Chondrocyte (in vitro differentiated cells): ENCODE measurements at regions not wholly inside any gene's neighbourhood (a gene's known extent, or its start where the extent isn't known, plus 50 kb on each side); places are given as distances from the start of the nearest gene placed in this dataset.

Experiments used
- DNase-seq: peaks from one replicate; pipeline ENCODE4 v3.0.0; 2021; ENCODE audit warnings: mixed read lengths, low spot score
- H3K27ac Mint-ChIP-seq: one replicate; pipeline ENCODE4 v1.8.0; 2021; ENCODE audit warnings: mild to moderate bottlenecking, moderate library complexity, mixed read lengths; ENCODE audit not compliant: unreplicated experiment
- H3K27me3 Mint-ChIP-seq: 2 replicates; pipeline ENCODE4 v1.8.0; 2021; ENCODE audit warnings: low read depth, mixed read lengths
- H3K36me3 Mint-ChIP-seq: 2 replicates; pipeline ENCODE4 v1.8.0; 2021; ENCODE audit warnings: low read depth, mixed read lengths
- H3K4me1 Mint-ChIP-seq: 2 replicates; pipeline ENCODE4 v1.8.0; 2021; ENCODE audit warnings: low read depth, mild to moderate bottlenecking, mixed read lengths
- H3K4me3 Mint-ChIP-seq: one replicate; pipeline ENCODE4 v1.8.0; 2021; ENCODE audit warnings: mild to moderate bottlenecking, moderate library complexity, mixed read lengths; ENCODE audit not compliant: unreplicated experiment
- H3K9me3 Mint-ChIP-seq: 2 replicates; pipeline ENCODE4 v1.8.0; 2021; ENCODE audit warnings: low read depth, mixed read lengths
- TF ChIP-seq, protein P1 (sequence below): fragments of 200-600 bp; sonication (generic); IDR thresholded peaks from 2 replicates; pipeline ENCODE4 v1.5.0; 2021; ENCODE audit warnings: antibody characterized with exemption, mild to moderate bottlenecking, moderate library complexity

DNA sequence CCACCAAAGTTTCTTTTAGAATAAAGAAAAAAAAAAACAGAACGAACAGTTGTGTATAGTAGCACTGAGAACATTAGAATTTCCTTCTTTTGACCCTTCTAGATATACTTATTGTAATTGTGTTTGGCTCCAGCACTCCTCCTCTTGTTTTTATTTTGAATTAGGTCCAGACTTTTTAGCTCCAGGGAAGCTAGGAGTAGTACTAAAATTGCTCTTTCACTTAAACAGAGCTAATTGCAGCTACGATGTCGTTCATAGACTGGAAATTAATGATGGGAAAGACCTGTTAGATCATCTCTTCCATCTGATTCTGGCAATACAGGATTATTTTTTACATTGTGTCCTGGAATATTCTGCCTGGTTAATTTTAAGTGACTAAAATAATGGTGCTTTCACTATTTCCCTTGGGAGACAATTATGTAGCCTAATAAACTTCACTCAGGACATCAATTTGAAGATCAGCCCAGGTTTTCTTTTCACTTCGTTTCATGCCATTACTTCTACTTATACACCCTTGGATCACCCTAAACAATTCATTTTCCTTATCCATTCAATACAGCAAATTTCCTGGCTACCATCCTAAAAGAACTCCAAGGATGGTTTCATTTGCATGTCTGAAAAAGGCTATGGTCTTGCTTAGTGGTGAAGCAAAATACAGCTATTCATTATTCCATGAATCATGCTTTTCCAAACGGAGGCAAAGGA, 480.8 kb upstream of the TECRL start:
- Mint-ChIP-seq H3K27ac (no peak overlapping the region), H3K36me3 (no peaks in the 10 kb centered on the region), H3K4me3 (no peak overlapping the region), H3K4me1 (no peaks in the 10 kb centered on the region), H3K9me3 (no peaks in the 10 kb centered on the region), H3K27me3 (peaks cover 8% of the 10 kb centered on the region)
- TF ChIP-seq, protein P1, sequence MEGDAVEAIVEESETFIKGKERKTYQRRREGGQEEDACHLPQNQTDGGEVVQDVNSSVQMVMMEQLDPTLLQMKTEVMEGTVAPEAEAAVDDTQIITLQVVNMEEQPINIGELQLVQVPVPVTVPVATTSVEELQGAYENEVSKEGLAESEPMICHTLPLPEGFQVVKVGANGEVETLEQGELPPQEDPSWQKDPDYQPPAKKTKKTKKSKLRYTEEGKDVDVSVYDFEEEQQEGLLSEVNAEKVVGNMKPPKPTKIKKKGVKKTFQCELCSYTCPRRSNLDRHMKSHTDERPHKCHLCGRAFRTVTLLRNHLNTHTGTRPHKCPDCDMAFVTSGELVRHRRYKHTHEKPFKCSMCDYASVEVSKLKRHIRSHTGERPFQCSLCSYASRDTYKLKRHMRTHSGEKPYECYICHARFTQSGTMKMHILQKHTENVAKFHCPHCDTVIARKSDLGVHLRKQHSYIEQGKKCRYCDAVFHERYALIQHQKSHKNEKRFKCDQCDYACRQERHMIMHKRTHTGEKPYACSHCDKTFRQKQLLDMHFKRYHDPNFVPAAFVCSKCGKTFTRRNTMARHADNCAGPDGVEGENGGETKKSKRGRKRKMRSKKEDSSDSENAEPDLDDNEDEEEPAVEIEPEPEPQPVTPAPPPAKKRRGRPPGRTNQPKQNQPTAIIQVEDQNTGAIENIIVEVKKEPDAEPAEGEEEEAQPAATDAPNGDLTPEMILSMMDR = no peak
- DNase-seq = no peak

DNA sequence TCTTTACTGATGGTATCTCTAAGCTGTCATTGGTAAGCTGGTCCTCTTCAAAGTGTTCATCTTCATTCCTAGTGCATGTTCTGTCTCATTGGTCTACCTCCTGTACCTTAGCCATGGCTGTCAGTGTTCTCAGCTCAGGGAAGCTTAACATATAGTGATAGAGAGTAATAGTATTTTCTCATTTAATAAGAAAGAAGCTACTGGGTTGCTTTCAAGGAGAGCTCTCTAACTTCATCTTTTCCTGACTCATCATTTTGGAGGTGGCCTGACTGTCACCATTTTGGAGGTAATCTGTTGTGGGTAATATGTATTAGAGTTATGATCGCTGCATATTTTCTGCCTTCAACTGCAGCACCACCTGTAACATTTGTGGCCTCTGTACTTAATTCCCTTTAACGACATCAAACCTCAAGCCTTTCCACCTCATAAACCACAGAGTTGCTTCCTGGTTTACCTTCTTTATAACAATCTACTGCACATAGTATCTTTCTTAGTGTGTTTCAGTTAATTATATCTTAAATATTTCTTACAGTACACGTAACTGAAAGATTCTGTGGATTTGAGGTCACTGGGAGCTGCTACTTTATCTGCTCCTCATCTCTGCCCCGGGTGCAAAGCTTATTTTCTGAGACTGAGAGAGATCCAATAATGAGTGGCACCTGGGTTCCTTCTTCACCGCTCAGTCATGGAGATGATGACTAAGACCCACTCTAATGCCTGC, 474.0 kb upstream of the TECRL start:
- Mint-ChIP-seq H3K27ac (no peak overlapping the region), H3K36me3 (no peaks in the 10 kb centered on the region), H3K4me1 (no peaks in the 10 kb centered on the region), H3K27me3 (peaks cover 3% of the 10 kb centered on the region), H3K4me3 (no peak overlapping the region), H3K9me3 (no peaks in the 10 kb centered on the region)
- TF ChIP-seq, protein P1 = no peak
- DNase-seq = no peak

DNA sequence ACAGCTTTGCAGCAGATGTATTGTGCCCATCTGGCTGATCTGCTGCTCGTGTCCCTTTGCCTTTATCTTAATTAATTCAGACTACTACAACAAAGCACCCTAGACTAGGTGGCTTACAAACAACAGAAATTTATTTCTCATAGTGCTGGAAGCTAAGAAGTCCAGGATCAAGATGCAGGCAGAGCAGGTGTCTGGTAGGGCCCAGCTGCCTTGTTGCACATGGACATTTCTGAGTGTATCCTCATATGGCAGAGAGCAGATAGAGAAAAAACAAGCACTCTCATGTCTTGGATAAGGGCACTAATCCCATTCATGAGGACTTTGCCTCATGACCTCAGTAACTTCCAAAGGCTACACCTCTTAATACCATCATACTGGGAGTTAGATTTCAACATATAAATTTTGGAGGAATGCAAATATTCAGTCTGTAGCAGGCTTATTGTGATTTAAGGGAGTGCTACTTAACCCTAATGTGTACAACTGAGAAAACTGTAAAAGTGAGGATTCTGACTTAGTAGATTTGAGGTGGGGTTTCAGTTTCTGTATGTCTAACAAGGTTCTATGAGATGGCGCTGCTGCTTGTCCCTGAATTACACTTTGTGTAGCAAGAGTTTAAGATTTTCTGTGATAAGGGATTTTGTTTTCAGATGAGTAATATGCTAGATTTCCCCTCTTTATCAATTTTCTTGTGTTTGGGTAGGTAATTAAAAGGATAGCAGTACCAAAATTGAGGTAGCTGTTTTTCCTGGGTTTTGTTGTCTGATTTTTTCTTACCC, 473.2 kb upstream of the TECRL start:
- Mint-ChIP-seq H3K27me3 (peaks cover 3% of the 10 kb centered on the region), H3K9me3 (no peaks in the 10 kb centered on the region), H3K4me3 (no peak overlapping the region), H3K27ac (no peak overlapping the region), H3K4me1 (no peaks in the 10 kb centered on the region), H3K36me3 (no peaks in the 10 kb centered on the region)
- DNase-seq = no peak
- TF ChIP-seq, protein P1 = no peak

DNA sequence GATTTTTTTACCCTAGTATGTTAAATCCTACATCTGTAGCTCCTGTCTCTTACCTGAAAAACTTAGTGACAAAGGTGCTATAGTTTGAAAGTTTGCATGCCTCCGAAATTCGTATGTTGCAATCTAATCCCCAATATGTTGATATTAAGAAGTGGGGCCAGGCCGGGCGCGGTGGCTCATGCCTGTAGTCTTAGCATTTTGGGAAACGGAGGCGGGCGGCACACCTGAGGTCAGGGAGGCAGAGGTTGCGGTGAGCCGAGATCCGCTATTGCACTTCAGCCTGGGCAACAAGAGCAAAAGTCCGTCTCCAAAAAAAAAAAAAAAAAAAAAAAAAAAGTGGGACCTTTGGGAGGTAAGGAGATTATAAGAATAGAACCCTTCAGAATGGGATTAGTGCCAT, 471.3 kb upstream of the TECRL start:
- no peaks in the 10 kb centered on the region for H3K4me1 Mint-ChIP-seq

DNA sequence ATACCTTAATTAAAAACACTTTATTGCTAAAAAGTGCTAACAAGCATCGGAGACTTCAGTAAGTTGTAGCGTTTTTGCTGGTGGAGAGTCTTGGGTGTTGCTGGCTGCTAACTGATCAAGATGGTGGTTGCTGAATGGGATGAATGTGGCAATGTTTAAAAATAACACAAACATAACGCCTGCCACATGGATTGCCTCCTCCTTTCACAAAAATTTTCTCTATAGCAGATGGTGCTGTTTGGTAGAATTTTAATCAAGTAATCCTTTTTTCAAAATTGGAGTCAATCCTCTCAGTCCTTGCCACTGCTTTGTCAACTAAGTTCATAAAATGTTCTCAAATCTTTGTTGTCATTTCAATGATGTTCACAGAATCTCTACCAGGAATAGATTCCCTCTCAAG, 466.8 kb upstream of the TECRL start:
- TF ChIP-seq, protein P1 = no peak
- Mint-ChIP-seq H3K27ac (no peak overlapping the region), H3K27me3 (peaks cover 3% of the 10 kb centered on the region), H3K36me3 (no peaks in the 10 kb centered on the region), H3K9me3 (peaks cover 8% of the 10 kb centered on the region), H3K4me3 (no peak overlapping the region), H3K4me1 (no peaks in the 10 kb centered on the region)
- no peak for DNase-seq

More for the DNA sequence above, 471.3 kb upstream of the TECRL start:
- H3K4me3 Mint-ChIP-seq = no peak overlapping the region
- no peak for DNase-seq
- TF ChIP-seq, protein P1 = no peak
- H3K27me3 Mint-ChIP-seq = peaks cover 3% of the 10 kb centered on the region
- H3K36me3 Mint-ChIP-seq = no peaks in the 10 kb centered on the region
- no peaks in the 10 kb centered on the region for H3K9me3 Mint-ChIP-seq
- H3K27ac Mint-ChIP-seq = no peak overlapping the region
